HG03439 (cell line): ENCODE measurements at regions not wholly inside any gene's neighbourhood (a gene's known extent, or its start where the extent isn't known, plus 50 kb on each side); places are given as distances from the start of the nearest gene placed in this dataset.

Source experiments
- ATAC-seq: cut with Tn5 transposase; IDR thresholded peaks from one replicate; pipeline ENCODE4 v1.9.1; 2021; ENCODE audit warnings: mild to moderate bottlenecking, moderate library complexity; ENCODE audit not compliant: unreplicated experiment

DNA sequence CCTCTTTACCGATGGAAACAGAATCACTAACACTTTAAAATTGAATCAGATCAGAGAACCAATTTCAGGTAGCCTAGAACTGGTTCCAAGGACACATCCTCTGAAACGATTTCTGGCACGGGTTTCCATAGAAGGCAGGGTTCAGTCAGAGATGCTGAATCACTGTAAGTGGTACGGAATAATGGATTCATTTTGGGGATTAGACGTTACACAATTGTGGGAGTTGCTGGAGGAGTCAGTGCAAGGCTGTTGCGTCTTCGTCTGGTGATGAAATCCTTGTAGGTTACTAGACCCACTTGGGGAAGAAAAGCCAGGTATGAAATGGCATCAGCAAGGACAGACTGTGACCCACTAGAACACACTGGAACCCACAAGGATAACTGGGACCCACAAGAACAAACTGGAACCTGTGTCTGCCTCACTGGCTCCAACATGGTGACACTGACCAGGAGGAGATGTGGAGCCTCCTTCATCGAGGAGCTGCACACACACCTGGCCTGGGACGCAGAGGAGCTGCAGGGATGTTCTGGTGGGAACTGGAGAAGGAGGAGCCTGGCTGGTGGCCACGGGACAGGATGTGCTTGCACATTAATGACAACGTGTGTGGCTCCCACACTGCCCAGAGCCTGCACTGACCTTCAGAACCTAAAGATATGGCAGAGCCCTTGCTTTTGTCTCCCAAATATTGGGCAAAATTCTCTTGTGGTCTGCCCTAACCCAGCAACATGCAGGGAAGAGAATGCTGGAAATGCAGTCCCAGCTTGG is 105.1 kb downstream of the TRAPPC11 start:
- no peak for ATAC-seq

DNA sequence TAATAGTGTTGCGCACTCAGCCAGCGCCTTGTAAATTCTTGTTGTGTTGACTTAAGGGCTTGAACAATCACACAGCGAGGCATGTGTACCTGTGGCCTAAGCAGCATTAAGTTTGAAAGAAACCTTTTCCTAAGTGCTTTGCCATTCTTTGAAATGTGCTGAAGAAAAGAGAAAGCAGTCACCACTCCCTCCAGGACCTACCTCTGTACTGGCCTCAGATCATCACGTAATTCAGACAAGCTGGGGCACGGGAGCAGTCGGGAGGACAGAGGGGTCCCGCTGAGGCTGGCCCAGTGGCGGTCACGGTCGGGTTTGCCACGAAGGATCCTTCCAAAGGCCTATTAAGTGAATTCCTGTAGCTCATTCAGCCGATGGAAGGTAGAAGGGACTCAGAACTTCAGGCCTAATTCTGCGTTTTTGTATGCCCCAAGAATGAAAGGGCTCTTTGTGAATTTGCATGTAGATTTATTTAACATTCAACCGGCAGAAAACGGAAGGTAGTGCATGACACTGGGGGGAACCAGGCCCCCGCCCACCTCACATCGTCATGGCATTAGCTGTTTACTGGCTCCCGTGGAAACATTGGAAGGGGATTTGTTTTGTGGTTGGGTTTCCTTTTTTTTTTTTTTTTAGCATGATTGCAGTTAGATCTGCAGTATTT is 106.3 kb downstream of the TRAPPC11 start:
- no peak for ATAC-seq

DNA sequence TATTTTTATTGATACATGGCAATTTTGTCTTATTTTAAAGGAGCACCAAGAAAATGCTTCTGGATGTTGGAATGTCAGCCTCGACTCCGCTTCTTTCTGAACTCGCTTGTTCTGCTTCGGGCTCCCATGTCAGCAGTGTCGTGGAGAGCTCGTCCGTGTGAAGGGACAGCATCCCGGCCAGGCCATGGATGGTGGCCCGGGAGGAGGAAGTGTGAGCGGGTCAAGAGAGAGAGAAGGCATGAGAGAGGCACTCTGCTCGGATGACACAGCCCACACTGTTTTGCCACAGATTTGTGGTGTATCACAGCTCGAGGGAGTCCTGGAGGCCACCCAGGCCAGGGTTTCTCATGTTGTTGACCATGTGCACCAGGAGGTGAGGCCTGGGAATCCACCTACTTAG is 107.0 kb downstream of the TRAPPC11 start:
- no peak for ATAC-seq

GRCh38 chr4:183770906-183771305 is 111.8 kb downstream of the TRAPPC11 start:
- ATAC-seq, result no peak

- ATAC-seq, result no peak
These were observed 113.3 kb downstream of the TRAPPC11 start for GRCh38 chr4:183772361-183772760.

DNA sequence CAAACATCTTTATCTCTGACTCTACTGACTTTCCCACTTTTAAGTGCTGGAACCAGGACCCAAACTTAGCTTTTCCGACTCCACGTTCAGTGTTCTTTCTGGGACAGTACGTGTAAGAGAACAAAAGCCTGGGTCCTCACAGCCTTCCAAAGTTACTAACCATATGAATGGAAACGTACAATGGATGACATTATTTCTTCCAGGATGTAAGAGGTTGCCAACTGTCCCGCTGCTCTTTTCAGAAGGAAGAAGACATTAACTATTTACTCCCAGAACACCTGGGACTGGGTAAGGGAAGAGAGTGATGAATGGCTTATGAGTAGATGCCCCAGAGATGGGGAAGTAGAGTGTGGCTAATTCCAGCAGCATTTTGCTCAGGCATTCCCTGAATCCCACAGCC is 114.7 kb downstream of the TRAPPC11 start:
- no peak for ATAC-seq

DNA sequence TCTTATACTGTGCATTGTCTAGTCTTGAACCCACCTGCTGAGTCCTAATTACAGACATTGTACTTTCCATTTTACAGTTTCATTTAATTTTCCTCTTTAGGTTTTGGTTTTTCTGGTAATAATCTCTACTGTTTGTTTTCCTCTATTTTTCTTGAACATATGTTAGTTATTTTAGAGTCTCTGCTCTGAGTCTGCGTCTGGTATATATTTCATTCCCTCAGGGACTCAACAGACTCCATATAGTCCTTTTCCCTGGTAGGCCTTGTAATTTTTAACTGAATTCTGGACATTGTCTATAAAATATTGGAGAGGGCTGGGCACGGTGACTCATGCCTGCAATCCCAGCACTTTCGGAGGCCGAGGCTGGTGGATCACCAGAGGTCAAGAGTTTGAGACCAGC is 121.8 kb upstream of the STOX2 start:
- no peak for ATAC-seq

GRCh38 chr4:183783991-183784553 is 121.0 kb upstream of the STOX2 start:
- no peak for ATAC-seq

GRCh38 chr4:183788308-183788905 is 116.7 kb upstream of the STOX2 start:
- no peak for ATAC-seq

DNA sequence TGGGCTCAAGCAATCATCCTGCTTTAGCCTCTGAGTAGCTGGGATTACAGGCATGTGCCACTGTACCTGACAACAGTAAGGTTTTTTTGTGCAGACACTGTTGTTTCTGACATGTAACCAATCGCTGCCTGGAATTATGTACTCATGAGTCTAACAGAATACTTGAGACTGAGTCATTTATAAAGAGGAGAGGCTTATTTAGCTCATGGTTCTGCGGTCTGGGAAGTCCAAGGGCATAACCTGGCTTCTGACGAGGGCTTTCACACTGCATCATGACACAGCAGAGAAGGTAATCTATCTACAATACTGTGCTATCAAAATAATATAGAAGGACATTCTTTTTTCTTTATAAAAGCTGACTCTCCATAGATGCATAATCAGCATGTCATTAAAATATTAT is 115.5 kb upstream of the STOX2 start:
- no peak for ATAC-seq

- ATAC-seq, result no peak
These were observed 114.4 kb upstream of the STOX2 start for GRCh38 chr4:183790661-183791060.

DNA sequence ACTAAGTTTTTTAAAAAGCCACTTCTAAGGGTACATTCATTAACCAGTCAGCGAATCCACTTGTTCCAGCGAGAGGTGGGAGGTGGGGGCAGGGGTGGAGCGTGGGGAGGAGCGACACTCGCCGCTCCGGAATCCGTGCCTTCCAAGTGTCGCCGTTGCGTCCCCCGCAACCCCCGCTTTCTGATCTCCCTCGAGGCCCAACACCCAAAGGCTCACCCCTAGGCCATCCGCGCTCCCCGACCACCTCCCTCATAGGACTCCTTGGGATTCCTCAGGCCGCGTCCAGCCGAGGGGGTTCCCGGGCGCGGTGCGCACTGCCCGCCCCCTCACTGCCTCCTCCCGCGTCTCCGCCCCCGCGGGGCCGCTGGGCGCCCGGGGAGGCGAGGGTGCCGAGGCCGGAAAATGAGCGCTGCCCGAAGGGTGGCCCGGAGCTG is 108.1 kb upstream of the STOX2 start:
- ATAC-seq, result no peak

GRCh38 chr4:183797445-183798300 is 107.4 kb upstream of the STOX2 start:
- no peak for ATAC-seq

DNA sequence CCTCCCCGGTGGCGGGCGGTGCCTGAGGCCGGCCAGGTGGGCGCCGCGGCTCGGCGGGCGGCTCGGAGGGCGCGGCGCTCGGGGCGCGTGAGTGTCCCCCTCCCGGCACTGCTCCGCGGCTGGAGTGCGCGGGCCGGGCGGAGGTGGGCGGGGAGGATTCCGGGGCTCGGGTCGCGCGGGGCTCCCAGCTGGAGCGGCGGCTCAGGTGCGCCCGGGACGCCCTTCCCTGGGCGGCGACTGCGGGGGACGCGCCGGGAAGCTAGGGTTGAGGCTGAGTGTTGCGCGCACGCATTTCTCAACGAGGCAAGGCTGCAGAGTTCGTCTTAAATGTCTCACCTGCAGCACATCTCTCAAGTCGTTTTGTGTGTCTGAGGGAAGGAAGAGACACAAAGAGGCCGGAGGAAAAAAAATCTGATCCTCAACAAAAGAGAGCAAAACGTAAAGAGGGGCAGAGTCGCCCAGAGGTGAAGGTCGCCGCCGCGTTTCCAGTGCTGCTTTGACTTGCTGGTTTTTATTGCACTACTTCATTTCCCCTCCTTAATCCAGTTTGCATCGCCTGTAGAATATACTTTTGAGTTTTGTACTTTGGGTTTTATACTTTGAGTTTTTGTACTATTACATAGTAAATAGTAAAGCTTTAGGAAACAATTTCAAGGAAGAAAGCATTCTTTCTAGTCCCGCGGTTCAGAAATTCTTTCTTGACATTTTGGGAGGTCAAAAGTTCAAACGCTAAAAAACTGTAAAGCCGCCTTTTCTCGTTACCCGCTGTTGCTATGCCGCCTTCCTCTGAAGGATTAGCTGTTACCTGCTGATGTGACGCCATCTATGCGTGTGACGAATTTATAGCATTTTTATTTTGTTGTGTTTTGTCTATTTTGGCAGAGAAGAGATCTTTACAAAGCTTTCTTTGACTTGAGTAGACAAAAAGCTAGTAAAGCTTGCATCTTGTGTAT is 106.5 kb upstream of the STOX2 start:
- ATAC-seq, result no peak

GRCh38 chr4:183801457-183802165 is 103.5 kb upstream of the STOX2 start:
- ATAC-seq, result no peak

- no peak for ATAC-seq
These were observed 98.8 kb upstream of the STOX2 start for GRCh38 chr4:183806341-183806740.

GRCh38 chr4:183807420-183808096 is 97.5 kb upstream of the STOX2 start:
- ATAC-seq, result no peak

DNA sequence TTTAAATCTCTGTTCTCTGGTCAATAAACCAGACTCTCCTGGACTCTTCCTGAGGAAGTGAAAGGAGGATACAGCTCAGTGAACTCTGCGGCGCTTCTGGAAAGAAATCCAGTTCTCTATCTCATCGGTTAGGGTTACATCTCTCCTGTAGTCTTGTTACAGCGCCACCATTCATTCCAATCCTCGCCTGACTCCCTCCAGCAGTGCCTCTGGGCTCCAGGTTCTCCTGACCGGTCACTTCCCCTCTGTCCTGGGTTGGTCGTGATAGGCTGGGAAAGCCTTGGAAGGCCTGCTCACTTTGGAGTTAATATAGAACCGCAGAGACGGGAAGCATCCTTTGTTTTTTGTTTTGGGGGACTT is 97.0 kb upstream of the STOX2 start:
- no peak for ATAC-seq

DNA sequence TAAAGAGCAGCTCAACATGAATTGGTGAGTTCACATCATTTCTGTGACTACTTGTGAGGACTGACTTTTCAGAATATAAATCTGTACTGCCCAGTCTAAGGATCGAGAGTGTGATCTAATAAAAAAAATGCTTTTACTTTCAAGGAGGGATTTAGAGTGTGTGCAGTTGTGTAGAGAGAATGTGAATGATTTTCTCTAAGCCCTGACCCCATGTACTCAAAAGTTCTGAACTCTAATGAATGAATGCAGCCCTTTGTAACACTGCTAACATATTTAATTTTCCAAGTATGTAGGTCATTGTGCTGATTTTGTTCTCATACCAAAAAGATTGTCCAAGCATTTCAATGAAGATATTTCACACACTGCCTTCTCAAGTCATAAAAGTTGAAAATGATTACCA is 92.5 kb upstream of the STOX2 start:
- no peak for ATAC-seq
